ENCODE measurements at regions not wholly inside any gene's neighbourhood (a gene's known extent, or its start where the extent isn't known, plus 50 kb on each side); places are given as distances from the start of the nearest gene placed in this dataset.

DNA sequence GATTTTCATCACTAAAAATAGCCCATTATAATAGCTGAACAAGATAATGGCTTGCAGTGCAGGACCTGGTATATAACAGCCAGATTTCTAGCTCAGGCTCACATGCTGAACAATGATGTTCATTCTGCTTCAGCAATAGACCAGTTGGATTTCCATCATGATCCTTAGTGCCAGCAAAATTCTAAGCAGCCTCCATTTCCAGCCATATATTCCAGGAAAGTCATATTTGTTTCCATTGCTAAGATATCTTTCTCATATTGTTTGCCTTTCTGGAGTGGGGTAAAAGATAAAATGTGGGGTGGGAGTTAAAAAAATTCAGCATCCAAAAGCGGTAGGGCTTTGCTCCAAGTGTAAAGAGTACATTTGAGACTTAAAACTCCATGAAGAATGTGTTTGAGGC is 2344.1 kb downstream of the PCDH7 start:
- TF ChIP-seq, protein P1, sequence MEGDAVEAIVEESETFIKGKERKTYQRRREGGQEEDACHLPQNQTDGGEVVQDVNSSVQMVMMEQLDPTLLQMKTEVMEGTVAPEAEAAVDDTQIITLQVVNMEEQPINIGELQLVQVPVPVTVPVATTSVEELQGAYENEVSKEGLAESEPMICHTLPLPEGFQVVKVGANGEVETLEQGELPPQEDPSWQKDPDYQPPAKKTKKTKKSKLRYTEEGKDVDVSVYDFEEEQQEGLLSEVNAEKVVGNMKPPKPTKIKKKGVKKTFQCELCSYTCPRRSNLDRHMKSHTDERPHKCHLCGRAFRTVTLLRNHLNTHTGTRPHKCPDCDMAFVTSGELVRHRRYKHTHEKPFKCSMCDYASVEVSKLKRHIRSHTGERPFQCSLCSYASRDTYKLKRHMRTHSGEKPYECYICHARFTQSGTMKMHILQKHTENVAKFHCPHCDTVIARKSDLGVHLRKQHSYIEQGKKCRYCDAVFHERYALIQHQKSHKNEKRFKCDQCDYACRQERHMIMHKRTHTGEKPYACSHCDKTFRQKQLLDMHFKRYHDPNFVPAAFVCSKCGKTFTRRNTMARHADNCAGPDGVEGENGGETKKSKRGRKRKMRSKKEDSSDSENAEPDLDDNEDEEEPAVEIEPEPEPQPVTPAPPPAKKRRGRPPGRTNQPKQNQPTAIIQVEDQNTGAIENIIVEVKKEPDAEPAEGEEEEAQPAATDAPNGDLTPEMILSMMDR (conservative IDR thresholded peaks at IDR 0.05; ENCODE audit: low read depth, low read length): no peak
- TF ChIP-seq EZH2 (IDR thresholded peaks at IDR 0.05; ENCODE audit: borderline replicate concordance, low read depth, low read length, poor library complexity, severe bottlenecking): no peak
